Suppressor macrophage treated with lipopolysaccharide for 4 hours (primary cell): ENCODE measurements at regions not wholly inside any gene's neighbourhood (a gene's known extent, or its start where the extent isn't known, plus 50 kb on each side); places are given as distances from the start of the nearest gene placed in this dataset.
"Not testable (repeated sequence)": the region's sequence is repeated elsewhere in the genome, so short reads cannot be mapped to it uniquely, and the experiment has no call there.

Source experiments
- DNase-seq: peaks from one replicate; pipeline ENCODE4 v3.0.0-alpha.2; 2020

DNA sequence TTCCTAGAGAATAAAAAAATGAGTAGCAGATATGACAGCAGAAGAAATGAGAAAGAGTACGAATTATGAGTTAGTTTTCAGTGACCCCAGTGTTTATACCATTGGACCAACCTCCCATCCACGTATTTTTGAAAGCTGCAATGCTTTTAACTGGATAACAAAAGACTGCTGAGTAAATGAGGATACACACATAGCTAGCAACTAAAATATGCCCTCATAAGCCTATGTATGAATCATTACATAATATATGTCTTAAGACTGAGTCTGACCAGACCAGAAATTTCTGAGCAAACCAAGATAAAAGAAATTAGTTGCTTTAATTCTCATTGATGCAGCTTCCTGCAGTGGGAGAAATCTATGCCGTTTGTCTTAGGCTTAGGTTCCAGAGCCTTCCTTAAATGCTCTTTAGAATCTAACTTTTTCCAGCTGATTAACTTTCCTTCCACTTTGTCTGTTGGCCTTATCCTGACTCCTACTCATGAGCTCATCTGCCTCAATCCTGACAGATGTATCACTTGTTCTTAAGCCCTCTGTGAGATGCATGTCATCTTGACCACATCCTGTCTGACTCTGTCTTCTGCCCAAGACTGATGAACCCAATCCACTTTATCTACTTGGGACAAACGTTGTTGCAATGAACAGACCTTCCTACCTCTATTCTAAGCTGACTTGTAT lies 301.4 kb upstream of the AADAT start:
- no peak for DNase-seq

DNA sequence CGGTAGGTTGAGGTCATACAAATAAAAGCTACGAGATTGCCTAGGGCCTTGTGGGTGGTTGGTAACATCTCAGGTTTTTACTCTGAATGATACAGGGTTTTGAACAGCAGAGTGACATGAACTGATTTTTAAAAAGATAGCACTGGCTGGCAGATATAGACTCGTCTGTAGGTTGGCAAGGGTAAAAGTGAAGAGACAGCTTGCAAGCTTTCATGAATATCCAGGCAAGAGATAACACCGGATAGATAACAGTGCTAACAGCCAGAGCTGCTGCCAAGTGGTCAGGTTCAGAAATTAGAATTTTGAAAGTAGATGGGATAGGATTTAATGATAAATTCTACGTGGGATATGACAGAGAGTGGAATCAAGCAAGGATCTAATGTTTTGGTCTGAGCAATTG lies 299.7 kb upstream of the AADAT start:
- no peak for DNase-seq

GRCh38 chr4:170388255-170388654 lies 298.5 kb upstream of the AADAT start:
- DNase-seq = no peak

- no peak for DNase-seq
Measured at GRCh38 chr4:170386971-170387370, 297.2 kb upstream of the AADAT start.

DNA sequence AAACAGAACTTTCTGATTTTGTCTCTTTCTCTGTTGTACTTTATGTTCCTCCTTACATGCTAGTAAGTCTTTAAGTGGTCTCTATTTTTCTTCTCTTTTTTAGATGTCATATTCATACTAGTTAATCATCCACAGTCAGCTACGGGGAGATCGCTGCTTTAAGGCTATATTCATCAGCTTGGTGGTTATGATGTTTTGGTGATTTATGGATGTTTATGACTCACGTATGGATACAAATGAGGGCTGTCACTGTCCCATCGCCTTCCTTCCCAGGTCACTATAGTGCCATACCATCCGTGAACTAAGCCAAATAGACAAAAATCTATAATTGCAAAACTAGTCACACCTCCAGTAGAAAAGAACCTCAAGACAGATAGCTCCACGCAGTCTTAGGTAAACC lies 296.8 kb upstream of the AADAT start:
- no peak for DNase-seq

DNA sequence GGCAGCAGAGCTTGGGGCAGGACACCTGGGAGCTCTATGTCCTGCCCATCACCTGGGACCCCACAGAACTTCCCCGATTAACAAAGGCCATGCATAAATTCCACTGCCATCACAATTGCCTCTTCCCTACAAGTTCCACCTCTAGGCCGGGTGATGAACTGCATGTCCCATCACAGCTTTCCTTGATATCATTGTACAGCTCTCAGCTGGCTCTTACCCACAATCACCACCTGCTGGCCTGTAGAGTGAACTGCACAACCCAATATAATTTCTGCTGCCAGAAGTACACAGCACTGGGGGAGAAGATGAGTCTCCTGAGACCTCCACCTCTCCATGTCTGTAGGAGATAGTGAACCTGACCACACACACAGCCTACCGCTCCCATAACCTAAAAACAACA lies 285.0 kb upstream of the AADAT start:
- DNase-seq = peak; percentile 12

DNA sequence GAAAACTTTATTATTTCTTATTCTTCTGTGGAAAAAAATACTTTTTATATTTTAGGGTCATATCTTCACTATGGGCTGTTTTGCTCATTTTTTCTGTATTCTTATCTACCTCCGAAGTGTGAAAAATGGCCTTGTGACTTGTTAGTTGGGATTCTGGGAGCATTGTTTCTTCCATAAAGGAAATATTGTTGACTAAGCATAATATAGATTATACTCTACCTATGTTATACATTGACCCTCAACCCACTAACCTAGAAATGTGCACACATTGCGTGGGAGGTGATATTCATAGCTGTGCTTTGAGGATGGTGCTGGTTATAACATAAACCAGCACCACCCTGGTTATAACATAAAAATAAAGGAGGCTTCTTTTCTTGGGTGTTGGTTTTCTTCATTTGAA lies 259.2 kb upstream of the AADAT start:
- no peak for DNase-seq

- DNase-seq = not testable (repeated sequence)
Measured at GRCh38 chr4:170347191-170347590, 257.4 kb upstream of the AADAT start.

DNA sequence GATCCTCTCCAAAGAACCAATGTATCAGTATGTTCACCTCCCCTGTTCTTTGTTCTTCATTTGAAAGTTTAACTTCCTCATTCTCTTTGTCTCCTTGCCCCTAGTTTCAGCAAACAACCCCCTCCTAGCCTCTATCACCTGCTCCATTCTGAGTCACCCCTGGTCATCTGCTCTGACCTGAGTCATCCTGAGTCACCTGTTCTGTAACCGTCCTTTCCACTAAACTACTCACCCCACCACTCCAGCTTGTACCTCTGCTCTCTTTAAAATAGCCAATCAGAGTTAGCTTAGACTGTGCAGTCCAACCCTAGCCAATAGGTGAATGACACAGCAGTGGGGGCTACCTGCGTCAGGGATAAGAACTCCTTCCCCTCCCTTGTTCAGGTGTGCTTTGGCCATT lies 249.8 kb upstream of the AADAT start:
- no peak for DNase-seq

DNA sequence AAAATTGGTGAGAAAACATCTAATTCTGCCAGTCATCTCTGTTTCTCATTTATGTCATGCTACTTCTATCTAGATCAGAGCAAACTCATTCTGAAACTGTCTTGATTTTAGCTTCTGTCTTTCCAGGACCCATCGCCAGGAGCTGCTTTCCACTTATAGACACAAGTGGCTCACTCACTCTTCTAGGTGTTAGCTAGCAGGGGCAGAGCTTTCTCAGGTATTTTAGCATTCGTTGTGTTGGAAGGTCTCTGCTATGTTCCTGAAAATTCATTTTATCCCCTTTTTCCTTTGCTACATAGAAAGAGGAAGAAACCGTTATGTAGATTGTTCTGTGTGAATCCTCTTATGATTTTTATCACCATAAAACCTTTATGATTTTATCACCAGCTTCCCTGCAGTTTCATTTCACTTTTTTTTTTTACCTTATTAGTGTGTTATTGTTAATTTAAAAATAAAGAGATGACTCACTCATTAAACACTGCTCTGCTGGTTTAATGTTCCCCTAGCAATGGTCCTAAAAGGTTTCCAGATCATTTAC lies 246.6 kb upstream of the AADAT start:
- no peak for DNase-seq

GRCh38 chr4:170325599-170325998 lies 235.8 kb upstream of the AADAT start:
- DNase-seq = no peak

- no peak for DNase-seq
Measured at GRCh38 chr4:170323623-170324022, 233.9 kb upstream of the AADAT start.

DNA sequence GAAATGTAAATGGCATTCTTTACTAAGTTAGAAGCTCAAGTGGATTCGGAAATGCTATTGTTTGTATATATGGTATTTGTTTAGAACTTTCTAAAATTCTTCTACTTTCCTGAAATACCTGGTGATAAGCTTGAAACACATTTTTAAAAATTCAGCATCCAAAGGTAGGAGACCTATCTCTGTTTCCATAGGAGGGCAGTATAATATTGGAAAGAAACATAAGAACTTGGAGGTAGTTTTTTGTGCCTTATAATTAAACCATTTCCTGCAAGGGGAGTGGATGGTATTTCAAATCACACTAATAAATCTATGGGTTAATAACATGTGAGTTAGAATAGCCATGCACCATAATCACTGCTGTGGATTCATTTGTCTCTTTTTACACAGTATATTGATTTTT lies 217.4 kb upstream of the AADAT start:
- no peak for DNase-seq

DNA sequence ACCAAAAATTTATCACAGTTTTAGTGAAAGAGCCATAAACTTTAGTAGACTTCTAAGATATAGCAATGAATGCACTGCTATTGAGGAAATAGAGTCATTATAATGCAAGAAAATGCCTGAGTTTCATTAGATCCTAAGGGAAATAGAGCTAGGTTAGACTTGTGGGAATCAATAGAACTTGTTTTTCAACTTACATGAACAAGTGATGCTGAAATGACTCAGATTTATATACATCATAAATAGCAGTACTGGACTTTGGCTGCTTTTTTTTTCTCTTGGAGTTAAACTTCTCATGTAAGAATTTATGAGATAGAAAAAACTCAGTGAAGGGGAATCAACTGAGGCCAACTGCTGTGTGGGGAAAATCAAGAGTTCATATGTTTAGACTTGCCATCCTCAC lies 216.5 kb upstream of the AADAT start:
- DNase-seq = no peak

GRCh38 chr4:170305627-170306026 lies 215.9 kb upstream of the AADAT start:
- DNase-seq = no peak

DNA sequence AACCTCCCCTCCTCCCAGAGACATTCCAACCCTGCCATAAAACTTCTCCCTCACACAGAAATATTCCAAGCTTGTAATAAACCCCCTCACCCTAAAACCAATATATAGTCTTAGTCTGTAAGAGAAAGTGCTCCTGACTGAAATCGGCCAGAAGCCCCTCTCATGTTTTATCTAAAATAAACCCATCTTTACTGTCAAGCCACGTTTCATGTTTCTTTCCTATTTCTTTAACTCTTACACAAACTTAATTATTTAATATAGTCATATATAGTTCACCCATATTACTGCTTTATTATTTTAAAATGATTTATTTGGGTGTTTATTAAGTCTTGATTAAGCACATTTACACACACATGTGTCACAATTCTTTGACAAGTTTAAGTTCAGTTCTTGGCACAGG lies 191.3 kb upstream of the AADAT start:
- DNase-seq = no peak

DNA sequence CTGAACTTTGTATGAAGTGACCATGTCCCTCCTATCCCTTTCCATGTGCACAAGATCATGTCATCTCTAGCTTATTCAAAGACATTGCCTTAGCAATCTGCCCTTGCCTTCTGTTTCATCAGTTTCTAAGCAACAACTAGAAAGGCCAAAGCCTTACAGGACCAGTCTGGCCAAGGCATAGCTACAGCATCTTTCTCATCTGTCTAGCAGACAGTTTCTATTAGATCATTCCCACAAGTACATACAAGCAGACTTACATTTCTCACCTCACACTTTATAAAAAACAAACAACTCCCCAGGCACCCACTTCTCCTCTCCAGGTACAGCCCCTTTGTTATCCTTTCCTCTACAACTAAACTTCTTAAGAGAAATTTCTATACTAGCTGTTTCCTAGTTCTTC lies 188.7 kb upstream of the AADAT start:
- no peak for DNase-seq

DNA sequence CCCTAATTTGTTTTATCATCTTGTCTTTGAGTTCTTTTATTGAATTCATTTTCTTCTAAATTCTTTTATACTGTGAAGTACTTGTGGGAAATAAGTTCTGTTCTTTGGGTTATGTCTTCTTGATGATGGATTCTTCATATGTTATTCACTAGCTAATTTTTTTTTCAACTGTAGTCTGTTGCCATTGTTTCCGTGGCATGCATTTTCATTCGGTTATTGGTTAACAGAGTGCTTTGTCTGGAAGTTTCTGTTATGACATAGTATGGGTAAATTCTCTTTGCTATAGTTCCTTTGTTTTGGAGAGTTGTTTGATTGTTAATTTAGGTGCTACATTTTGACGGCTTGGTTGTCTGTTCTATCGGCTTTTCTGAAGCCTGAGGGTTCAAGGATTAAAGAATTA lies 184.9 kb upstream of the AADAT start:
- DNase-seq = no peak

GRCh38 chr4:170272959-170273358 lies 183.2 kb upstream of the AADAT start:
- no peak for DNase-seq

DNA sequence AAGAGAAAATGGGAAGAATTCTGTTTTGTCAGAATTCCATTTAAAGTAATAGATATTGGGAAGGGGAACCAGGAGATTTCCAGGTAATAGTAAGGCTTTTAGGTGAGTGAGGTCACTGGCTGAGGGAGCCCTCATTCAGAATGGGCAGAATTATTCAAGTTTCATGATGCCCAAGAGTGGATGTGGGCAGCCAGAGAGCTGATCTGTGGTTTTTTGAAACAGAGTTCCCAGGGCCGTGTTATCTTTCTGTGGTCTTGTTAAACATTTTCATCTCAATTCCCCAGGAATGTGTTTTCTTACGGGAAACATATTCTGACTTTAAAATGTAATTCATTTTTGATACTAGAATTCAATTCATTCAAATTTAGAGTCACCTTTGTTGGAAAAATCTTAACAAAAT lies 182.0 kb upstream of the AADAT start:
- DNase-seq = no peak

DNA sequence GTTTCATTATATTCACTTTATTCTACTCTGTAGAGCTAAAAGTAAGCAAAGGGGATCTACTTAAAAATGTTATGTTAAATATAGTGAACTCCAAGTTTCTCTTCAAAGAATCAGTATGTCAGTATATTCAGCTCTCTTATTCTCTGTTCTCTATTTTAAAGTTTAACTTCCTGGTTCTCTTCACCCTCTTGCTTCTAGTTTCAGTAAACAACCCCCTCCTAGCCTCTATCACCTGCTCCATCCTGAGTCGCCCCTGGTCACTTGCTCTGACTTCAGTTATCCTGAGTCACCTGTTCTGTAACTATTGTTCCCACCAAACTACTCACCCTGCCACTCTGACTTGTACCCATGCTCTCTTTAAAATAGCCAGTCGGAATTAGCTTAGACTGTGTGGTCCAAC lies 180.9 kb upstream of the AADAT start:
- DNase-seq = no peak

DNA sequence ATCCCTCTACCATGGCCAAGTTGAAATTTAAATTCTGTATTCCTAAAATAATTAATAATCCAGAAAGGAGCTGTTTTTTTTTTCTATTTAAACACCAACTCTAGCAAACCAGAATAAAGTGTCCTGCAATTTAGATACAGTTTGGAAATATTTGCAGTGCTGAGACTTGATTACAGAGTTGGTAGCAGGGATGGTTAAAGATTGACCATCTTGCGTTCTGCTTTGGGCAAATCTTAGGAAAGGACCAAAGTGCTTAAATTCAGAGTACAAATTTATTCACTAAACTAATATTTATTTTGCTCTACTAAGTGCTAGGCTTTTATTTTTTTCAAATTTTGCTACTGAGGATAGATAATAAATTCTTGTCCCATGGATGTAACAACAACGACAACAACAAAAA lies 180.2 kb upstream of the AADAT start:
- no peak for DNase-seq

DNA sequence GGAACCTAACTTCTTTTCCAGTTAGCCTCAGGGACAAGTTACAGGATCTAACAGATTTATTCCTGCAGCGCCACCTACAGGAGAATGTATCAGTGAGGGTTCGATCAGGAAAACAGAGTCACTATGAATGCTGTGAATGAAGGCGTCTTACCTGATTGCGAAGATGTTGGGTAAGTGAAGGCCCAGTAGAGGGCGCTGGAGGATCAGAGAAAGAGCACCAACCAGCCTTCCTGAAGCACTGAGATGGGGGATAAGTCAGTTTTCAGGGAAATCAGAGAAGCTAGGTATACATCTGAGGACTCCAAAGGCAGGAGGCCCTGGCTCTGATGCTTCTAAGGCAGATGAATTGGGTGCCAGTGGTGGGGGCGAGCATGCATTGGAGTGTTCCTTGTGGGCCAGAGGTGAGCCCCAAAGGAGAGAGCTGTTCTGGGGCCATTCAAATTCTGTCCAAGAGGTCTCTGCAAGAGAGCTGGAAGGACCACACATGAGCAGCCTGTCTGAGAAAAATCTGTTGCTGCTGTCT lies 169.9 kb upstream of the AADAT start:
- peak; percentile 76 for DNase-seq

DNA sequence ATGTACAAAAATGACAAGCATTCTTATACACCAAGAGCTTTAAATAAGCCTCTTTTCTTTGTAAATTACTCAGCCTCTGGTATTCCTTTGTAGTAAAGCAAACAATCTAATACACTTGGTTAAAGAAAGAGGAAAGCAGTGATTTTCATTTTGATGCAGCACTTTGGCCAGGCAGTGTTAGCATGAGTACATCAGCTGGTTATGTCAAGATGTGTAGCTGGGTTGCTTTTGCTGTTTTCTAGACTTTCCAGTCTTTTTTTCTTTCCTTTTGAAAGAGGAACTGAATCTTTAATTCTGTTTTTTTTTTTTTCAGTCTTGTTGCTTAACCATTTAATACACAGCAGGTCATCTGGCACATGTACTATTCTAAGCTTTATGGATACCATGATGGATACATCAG lies 167.1 kb upstream of the AADAT start:
- DNase-seq = no peak

DNA sequence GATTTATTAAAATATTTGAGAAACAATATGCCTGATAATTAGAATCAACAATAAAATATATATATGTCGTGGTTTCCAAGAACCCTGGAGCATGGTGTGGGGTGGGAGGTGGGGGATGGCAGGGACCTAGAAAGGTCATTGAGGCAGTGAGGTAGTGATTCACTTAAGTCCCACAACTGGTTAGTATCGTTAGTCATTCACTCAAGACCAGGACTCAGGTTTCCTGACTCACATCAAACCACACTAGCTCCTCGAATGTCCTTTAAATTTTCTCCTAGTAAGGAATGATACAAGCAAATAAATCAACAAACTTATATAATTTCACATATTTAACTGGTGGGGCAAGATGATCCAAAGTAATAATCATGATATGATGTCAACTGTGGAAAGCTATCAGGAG lies 158.8 kb upstream of the AADAT start:
- no peak for DNase-seq
